Gastrocnemius medialis (tissue), 4 donors: ENCODE measurements at regions not wholly inside any gene's neighbourhood (a gene's known extent, or its start where the extent isn't known, plus 50 kb on each side); places are given as distances from the start of the nearest gene placed in this dataset.

Experiments used
- ATAC-seq, 2 donors: fragments of 150-250 bp; one replicate each; pipeline ENCODE4 v1.9.1; 2016
- DNase-seq, 2 donors: peaks; one replicate each; pipeline ENCODE4 v3.0.0-alpha.2; 2019
- H3K27ac ChIP-seq, 4 donors: fragments of 200-600 bp; sonication (generic); 1 replicate in 1 of 4; 2 replicates in 3 of 4; pipeline ENCODE4 v1.5.1; 2016 to 2018; ENCODE audit warnings: mild to moderate bottlenecking in 2 of 4, moderate library complexity in 1 of 4
- H3K27me3 ChIP-seq, 3 donors: fragments of 200-600 bp; sonication (generic) in 2 of 3; 1 replicate in 1 of 3; 2 replicates in 2 of 3; pipeline versions ENCODE4 v1.5.1 to v1.6.0; 2016 to 2019; ENCODE audit warnings: mild to moderate bottlenecking in 1 of 3, moderate library complexity in 1 of 3
- H3K36me3 ChIP-seq, 2 donors: fragments of 200-600 bp; sonication (generic) in 1 of 2; one replicate each; pipeline ENCODE4 v1.5.1; 2017 to 2018
- H3K4me1 ChIP-seq, 2 donors: fragments of 200-600 bp; sonication (generic) in 1 of 2; one replicate each; pipeline ENCODE4 v1.5.1; 2016 to 2017; ENCODE audit warnings: mild to moderate bottlenecking in 2 of 2
- H3K4me3 ChIP-seq, 4 donors: fragments of 200-600 bp; sonication (generic) in 3 of 4; 1 replicate in 1 of 4; 2 replicates in 3 of 4; pipeline ENCODE4 v1.5.1; 2016 to 2019; ENCODE audit warnings: mild to moderate bottlenecking in 2 of 4
- H3K9me3 ChIP-seq, 3 donors: fragments of 200-600 bp; sonication (generic) in 2 of 3; 1 replicate in 1 of 3; 2 replicates in 2 of 3; pipeline ENCODE4 v1.5.1; 2016 to 2019
- CTCF ChIP-seq, 5 experiments: fragments of 450-650 bp in 3 of 5; fragments of 200-600 bp in 2 of 5; sonication (generic) in 2 of 5; IDR thresholded peaks in 4 of 5; conservative IDR thresholded peaks in 1 of 5; 1 replicate in 4 of 5; 2 replicates in 1 of 5; pipeline ENCODE4 v1.5.1; 2016 to 2019; ENCODE audit warnings: antibody characterized with exemption in 5 of 5, mild to moderate bottlenecking in 3 of 5, moderate library complexity in 3 of 5
- POLR2A ChIP-seq, 2 donors: fragments of 450-650 bp; IDR thresholded peaks; one replicate each; pipeline ENCODE4 v1.6.1; 2017; ENCODE audit warnings: antibody characterized with exemption in 2 of 2, mild to moderate bottlenecking in 2 of 2, moderate library complexity in 2 of 2
- in situ Hi-C, 4 donors: fragments of 200-750 bp; cut with MboI; loops; one replicate each; pipeline versions ENCODE4 v1.15.0 to v1.8.0; 2017; ENCODE audit warnings: low sequenced_read_pairs in 4 of 4
- intact Hi-C: fragments of 100-400 bp; cut with DNase I; formaldehyde crosslinking; loops from one replicate; pipeline ENCODE4 v1.15.1; 2023; ENCODE audit warnings: low total_unique reads

- H3K27ac ChIP-seq = no peak overlapping the region
- no peaks in the 10 kb centered on the region for H3K27me3 ChIP-seq
- TF ChIP-seq CTCF (IDR thresholded peaks at IDR 0.05 in 4 of 5, conservative IDR thresholded peaks at IDR 0.05 in 1 of 5) (no peak), POLR2A (IDR thresholded peaks at IDR 0.05) (no peak)
- intact Hi-C loops (no loop called here), in situ Hi-C loops (no loop called here)
- no peaks in the 10 kb centered on the region for H3K9me3 ChIP-seq
- H3K4me1 ChIP-seq = no peaks in the 10 kb centered on the region
- DNase-seq = no peak
- H3K36me3 ChIP-seq = no peaks in the 10 kb centered on the region
- H3K4me3 ChIP-seq = no peak overlapping the region
- no peak for ATAC-seq
These were observed 53.3 kb upstream of the STXBP6 start for GRCh38 chr14:25103271-25103670.

- DNase-seq = no peak
- no peak overlapping the region for H3K27ac ChIP-seq
- H3K9me3 ChIP-seq = no peaks in the 10 kb centered on the region
- intact Hi-C loops (no loop called here), in situ Hi-C loops (no loop called here)
- no peaks in the 10 kb centered on the region for H3K36me3 ChIP-seq
- no peaks in the 10 kb centered on the region for H3K4me1 ChIP-seq
- H3K4me3 ChIP-seq = no peak overlapping the region
- no peak for TF ChIP-seq POLR2A (IDR thresholded peaks at IDR 0.05)
- no peak for TF ChIP-seq CTCF (IDR thresholded peaks at IDR 0.05 in 4 of 5, conservative IDR thresholded peaks at IDR 0.05 in 1 of 5)
- no peak for ATAC-seq
- no peaks in the 10 kb centered on the region for H3K27me3 ChIP-seq
These were observed 52.8 kb upstream of the STXBP6 start for GRCh38 chr14:25102788-25103187.

GRCh38 chr14:25101276-25101675 is 51.3 kb upstream of the STXBP6 start:
- TF ChIP-seq POLR2A (IDR thresholded peaks at IDR 0.05) (no peak), CTCF (IDR thresholded peaks at IDR 0.05 in 4 of 5, conservative IDR thresholded peaks at IDR 0.05 in 1 of 5) (no peak)
- ATAC-seq (no peak), DNase-seq (no peak)
- in situ Hi-C loops = no loop called here
- Histone ChIP-seq H3K4me3 (no peak overlapping the region), H3K27ac (no peak overlapping the region), H3K4me1 (no peaks in the 10 kb centered on the region), H3K27me3 (no peaks in the 10 kb centered on the region), H3K9me3 (no peaks in the 10 kb centered on the region), H3K36me3 (no peaks in the 10 kb centered on the region)
- intact Hi-C loops = no loop called here
